ENCODE measurements at regions not wholly inside any gene's neighbourhood (a gene's known extent, or its start where the extent isn't known, plus 50 kb on each side); places are given as distances from the start of the nearest gene placed in this dataset.

DNA sequence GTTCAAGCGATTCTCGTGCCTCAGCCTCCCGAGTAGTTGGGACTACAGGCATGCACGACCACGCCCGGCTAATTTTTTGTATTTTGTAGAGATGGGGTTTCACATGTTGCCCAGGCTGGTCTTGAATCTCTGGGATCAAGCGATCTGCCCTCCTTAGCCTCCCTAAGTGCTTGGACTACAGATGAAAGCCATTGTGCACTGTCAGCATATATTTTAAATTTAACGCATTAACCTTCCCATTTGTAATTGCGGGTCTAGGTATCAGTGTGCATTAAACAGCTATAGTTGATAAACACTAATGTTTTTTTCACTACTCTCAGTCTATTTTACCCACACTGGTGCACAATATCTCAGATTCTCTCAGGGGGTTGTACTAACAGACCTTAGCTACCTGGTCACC, 1930.8 kb downstream of the C4orf33 start:
- ATAC-seq (no peak), DNase-seq (no peak)
- Mint-ChIP-seq H3K27me3 (no peaks in the 10 kb centered on the region), H3K27ac (no peak overlapping the region), H3K4me1 (no peaks in the 10 kb centered on the region), H3K36me3 (ENCODE audit: low read depth) (no peaks in the 10 kb centered on the region), H3K9me3 (ENCODE audit: low read depth) (peaks cover 3% of the 10 kb centered on the region), H3K4me3 (no peak overlapping the region)
- ChIA-PET POLR2A (no interaction called here), CTCF (interaction anchor here (0.6 kb wide), 1 partner anchor 488 kb away, joined by 3 read pairs; no protein-coding TSS in a partner anchor)
- intact Hi-C loops (cut with DNase I, micrococcal nuclease), result no loop called here

DNA sequence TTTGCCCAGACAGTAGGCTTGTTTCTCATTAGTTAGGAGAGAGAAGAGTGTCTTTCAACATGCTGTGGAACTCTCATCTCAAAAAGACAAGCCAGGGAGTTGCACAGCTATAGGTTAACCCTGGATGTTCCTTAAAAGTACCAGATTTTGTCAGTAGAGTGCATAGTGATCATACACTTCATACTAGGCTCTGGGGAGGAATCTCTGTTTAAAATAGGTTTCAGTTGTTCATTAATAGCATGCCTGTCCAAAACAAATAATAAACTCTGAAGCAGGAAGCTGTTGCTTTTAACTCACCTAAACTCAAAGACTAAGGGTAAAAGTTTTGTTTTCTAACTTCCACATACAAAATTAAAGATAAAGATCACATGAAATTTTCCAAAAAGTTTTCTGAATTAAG, 1948.4 kb downstream of the C4orf33 start:
- Mint-ChIP-seq H3K27me3 (no peaks in the 10 kb centered on the region), H3K36me3 (ENCODE audit: low read depth) (no peaks in the 10 kb centered on the region), H3K27ac (no peak overlapping the region), H3K4me3 (no peak overlapping the region), H3K4me1 (no peaks in the 10 kb centered on the region), H3K9me3 (ENCODE audit: low read depth) (no peaks in the 10 kb centered on the region)
- intact Hi-C loops (cut with DNase I, micrococcal nuclease), result no loop called here
- CTCF ChIA-PET, result no interaction called here
- POLR2A ChIA-PET, result no interaction called here
- ATAC-seq (no peak), DNase-seq (no peak)

DNA sequence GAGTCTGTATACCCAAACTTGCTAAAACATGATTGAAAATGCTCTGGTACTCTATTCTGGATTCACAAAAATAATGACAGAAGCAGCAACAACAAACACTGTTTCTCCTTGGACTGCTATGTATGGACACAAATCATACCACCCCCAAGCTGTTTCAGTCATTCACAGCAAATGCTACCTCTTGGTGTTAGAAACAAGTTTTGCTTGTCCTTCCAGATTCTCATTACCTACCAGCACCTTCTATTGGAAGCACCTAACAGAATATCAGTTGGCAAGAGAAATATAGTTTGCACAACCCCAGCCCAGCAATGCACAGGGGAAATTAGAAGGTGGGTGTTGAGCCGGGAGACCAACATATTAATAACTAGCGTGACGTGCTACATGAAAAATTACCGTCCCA, 1950.9 kb downstream of the C4orf33 start:
- Mint-ChIP-seq H3K36me3 (ENCODE audit: low read depth) (no peaks in the 10 kb centered on the region), H3K27me3 (no peaks in the 10 kb centered on the region), H3K9me3 (ENCODE audit: low read depth) (no peaks in the 10 kb centered on the region), H3K4me3 (no peak overlapping the region), H3K27ac (no peak overlapping the region), H3K4me1 (no peaks in the 10 kb centered on the region)
- ATAC-seq (no peak), DNase-seq (no peak)
- ChIA-PET CTCF (no interaction called here), POLR2A (no interaction called here)
- intact Hi-C loops (cut with DNase I, micrococcal nuclease), result no loop called here

DNA sequence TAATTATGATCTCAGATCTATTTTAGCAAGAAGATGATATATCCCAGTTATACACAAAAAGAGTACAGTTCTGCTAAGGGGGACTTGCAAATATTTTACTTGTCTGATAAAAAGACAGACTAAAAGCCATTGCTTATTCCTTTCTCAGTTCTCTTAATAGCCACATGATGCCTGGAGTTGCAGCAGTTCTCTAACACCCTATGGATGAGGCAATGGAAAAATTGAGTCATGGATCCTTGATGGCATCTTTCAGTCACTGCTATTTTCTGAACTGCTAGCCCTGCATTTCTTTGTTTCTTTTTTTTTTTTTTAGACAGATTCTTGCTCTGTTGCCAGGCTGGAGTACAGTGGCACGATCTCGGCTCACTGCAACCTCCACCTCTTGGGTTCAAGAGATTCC, 1956.7 kb downstream of the C4orf33 start:
- Mint-ChIP-seq H3K27ac (no peak overlapping the region), H3K36me3 (ENCODE audit: low read depth) (no peaks in the 10 kb centered on the region), H3K4me3 (no peak overlapping the region), H3K9me3 (ENCODE audit: low read depth) (no peaks in the 10 kb centered on the region), H3K4me1 (no peaks in the 10 kb centered on the region), H3K27me3 (no peaks in the 10 kb centered on the region)
- ChIA-PET CTCF (no interaction called here), POLR2A (no interaction called here)
- intact Hi-C loops (cut with DNase I, micrococcal nuclease), result no loop called here
- no peak for DNase-seq
- no peak for ATAC-seq

DNA sequence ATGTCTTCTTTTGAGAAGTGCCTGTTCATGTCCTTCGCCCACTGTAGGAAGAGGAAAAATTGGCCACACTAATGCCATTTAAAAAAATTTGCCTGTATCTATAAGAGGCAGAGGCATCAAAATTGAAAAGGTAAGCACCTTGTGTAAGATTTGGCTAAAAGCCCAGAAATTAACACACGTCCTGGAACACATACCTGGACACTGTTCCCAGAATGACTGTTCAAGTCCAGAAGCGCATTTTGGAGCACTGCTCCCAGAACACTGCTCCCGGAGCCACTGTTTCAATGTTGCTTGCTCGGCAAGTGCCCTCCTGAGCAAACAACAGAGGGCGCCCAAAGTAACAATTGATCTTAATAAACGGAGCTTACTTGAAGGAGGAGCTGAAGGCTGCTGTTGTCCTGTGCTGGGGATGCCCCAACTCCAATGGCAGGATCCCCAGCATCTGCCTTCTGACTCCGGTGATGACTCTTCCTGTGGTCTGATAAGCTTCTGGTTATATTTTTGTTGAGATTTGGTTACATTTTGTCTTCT, 1958.6 kb downstream of the C4orf33 start:
- Mint-ChIP-seq H3K4me3 (no peak overlapping the region), H3K9me3 (ENCODE audit: low read depth) (no peaks in the 10 kb centered on the region), H3K36me3 (ENCODE audit: low read depth) (no peaks in the 10 kb centered on the region), H3K27ac (no peak overlapping the region), H3K4me1 (no peaks in the 10 kb centered on the region), H3K27me3 (no peaks in the 10 kb centered on the region)
- ChIA-PET POLR2A (no interaction called here), CTCF (interaction anchor here (0.6 kb wide), 1 partner anchor 1590 kb away, joined by 3 read pairs; no protein-coding TSS in a partner anchor)
- DNase-seq (no peak), ATAC-seq (no peak)
- intact Hi-C loops (cut with DNase I, micrococcal nuclease), result no loop called here

DNA sequence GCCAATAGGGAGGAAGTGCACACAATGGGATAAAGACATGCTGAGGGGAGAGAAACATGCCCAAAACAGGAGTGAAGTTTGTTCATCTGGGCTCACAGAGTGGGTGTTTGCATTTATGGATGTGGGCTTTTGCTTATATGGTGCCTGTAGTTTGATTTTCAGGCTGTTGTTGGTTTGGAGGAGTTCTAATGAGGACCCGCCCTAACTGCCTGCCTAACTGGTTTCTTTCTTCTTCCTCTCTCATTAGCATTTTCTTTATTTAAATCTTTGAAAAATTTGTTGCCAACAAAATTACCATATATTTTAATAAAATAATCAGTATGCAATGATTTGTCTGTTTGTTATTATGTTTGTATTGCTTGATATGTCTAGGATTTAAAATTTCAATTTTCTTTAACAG, 1965.8 kb downstream of the C4orf33 start:
- Mint-ChIP-seq H3K4me1 (no peaks in the 10 kb centered on the region), H3K36me3 (ENCODE audit: low read depth) (no peaks in the 10 kb centered on the region), H3K27ac (no peak overlapping the region), H3K4me3 (no peak overlapping the region), H3K9me3 (ENCODE audit: low read depth) (peaks cover 10% of the 10 kb centered on the region), H3K27me3 (no peaks in the 10 kb centered on the region)
- CTCF ChIA-PET, result no interaction called here
- no peak for ATAC-seq
- no peak for DNase-seq
- POLR2A ChIA-PET, result no interaction called here
- intact Hi-C loops (cut with DNase I, micrococcal nuclease), result no loop called here

DNA sequence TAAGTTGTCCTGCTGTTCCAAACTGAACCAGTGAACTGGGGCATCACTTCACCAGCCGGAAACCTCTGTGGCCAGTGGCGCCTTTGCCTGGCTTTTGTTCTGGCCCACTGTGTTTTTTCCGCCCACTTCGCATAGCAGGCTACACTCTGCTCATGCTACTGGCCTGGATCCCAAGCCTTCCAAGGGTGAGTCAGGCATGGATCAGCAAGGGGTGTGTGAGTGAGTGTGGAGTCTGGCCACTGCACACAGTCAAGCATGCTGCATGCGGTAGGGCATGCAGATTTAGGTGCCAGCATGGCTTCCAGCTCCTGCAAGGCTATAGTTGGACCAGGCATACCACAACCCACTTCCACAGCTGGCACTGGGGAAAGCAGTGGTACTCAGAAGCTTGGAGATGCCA, 1967.9 kb downstream of the C4orf33 start:
- Mint-ChIP-seq H3K9me3 (ENCODE audit: low read depth) (peaks cover 10% of the 10 kb centered on the region), H3K4me1 (no peaks in the 10 kb centered on the region), H3K27me3 (no peaks in the 10 kb centered on the region), H3K27ac (no peak overlapping the region), H3K36me3 (ENCODE audit: low read depth) (no peaks in the 10 kb centered on the region), H3K4me3 (no peak overlapping the region)
- CTCF ChIA-PET, result no interaction called here
- ATAC-seq (no peak), DNase-seq (no peak)
- intact Hi-C loops (cut with DNase I, micrococcal nuclease), result no loop called here
- POLR2A ChIA-PET, result no interaction called here

DNA sequence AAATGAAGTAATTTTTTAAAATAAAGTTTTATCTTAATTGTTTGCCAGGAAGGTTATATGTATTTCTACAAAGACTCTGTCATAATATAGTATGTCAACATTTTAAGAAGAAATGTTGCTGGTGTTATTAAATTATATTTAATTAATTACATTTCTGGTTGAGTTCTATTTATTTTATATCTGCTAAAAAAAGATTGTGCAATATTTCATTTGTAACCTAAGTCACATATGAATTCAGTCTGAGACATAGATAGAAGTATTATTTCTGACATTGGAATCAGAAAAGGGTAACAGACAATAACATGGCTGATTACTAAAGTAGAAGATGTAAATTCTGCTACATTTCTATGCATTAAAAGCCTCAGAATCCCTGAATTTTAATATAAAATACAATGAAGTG, 1985.1 kb downstream of the C4orf33 start:
- Mint-ChIP-seq H3K27me3 (no peaks in the 10 kb centered on the region), H3K4me1 (no peaks in the 10 kb centered on the region), H3K9me3 (ENCODE audit: low read depth) (no peaks in the 10 kb centered on the region), H3K4me3 (no peak overlapping the region), H3K27ac (no peak overlapping the region), H3K36me3 (ENCODE audit: low read depth) (no peaks in the 10 kb centered on the region)
- POLR2A ChIA-PET, result no interaction called here
- ATAC-seq, result no peak
- DNase-seq, result no peak
- CTCF ChIA-PET, result no interaction called here
- intact Hi-C loops (cut with DNase I, micrococcal nuclease), result no loop called here

DNA sequence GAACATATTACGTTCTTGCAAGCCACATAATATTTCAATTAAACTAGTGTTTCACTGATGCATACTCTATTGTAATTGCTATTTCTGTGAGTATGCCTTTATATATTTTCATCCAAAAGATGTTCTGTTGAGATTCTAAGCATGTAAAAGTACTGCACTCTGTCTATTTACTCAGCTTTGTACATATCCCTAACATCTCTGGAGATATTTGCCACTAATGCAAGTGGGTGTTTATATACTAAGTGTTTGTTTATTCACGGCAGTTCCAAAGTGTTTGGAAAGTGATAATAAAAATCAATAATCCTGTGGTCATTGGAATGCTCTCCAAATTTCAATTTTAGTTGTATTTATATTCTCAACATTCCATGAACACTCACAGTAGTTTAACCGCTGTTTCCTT, 1989.0 kb downstream of the C4orf33 start:
- ATAC-seq (no peak), DNase-seq (no peak)
- Mint-ChIP-seq H3K27ac (no peak overlapping the region), H3K9me3 (ENCODE audit: low read depth) (no peaks in the 10 kb centered on the region), H3K36me3 (ENCODE audit: low read depth) (no peaks in the 10 kb centered on the region), H3K27me3 (no peaks in the 10 kb centered on the region), H3K4me1 (no peaks in the 10 kb centered on the region), H3K4me3 (no peak overlapping the region)
- intact Hi-C loops (cut with DNase I, micrococcal nuclease), result no loop called here
- CTCF ChIA-PET, result no interaction called here
- POLR2A ChIA-PET, result no interaction called here

DNA sequence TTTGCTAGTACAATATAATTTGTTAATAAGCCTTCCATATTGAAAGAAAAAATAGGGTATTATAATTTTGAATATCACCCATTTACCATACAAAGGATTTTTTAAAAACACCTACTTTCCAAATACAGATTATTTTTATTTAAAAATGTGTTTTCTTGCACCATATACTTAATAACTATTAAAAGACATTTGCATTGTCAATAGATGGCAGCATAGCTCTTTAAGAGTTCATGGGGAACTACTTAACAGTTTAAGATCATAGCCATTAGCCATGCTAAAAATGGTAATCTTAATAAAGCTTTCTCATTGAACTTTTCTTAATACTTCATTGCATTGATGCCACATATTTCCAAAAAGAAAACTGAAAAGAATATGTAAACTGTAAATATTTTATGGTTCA, 1995.9 kb downstream of the C4orf33 start:
- H3K4me3 Mint-ChIP-seq, result no peak overlapping the region
- intact Hi-C loops (cut with DNase I, micrococcal nuclease), result loop anchor here in 1 of 2 experiments (5.0 kb wide), 1 partner anchor 1550 kb away; no protein-coding TSS in a partner anchor
- no peaks in the 10 kb centered on the region for H3K4me1 Mint-ChIP-seq
- H3K27me3 Mint-ChIP-seq, result no peaks in the 10 kb centered on the region
- ChIA-PET POLR2A (no interaction called here), CTCF (no interaction called here)
- ATAC-seq, result no peak
- no peak overlapping the region for H3K27ac Mint-ChIP-seq
- H3K9me3 Mint-ChIP-seq (ENCODE audit: low read depth), result no peaks in the 10 kb centered on the region
- no peaks in the 10 kb centered on the region for H3K36me3 Mint-ChIP-seq (ENCODE audit: low read depth)
- no peak for DNase-seq

DNA sequence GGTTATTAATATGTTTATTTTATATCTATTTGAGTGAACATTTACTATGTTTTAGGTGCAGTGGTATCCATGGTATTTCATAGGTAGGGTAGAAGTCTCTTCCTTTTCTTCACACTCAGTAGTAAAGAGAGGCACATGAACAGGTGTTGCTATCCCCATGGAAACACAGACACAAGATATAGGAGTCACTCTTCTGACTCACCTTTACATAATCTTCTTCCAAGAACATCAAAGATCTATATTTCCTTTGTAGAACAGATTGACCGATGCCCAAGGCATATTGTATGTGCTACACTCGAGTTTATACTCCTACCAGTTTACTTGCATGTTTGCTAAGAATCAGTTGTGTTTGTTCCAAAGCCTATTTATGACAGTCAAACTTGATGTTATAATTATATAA, 1997.4 kb downstream of the C4orf33 start:
- CTCF ChIA-PET, result no interaction called here
- POLR2A ChIA-PET, result no interaction called here
- Mint-ChIP-seq H3K4me3 (no peak overlapping the region), H3K36me3 (ENCODE audit: low read depth) (no peaks in the 10 kb centered on the region), H3K27ac (no peak overlapping the region), H3K9me3 (ENCODE audit: low read depth) (no peaks in the 10 kb centered on the region), H3K4me1 (no peaks in the 10 kb centered on the region), H3K27me3 (no peaks in the 10 kb centered on the region)
- intact Hi-C loops (cut with DNase I, micrococcal nuclease), result loop anchor here in 1 of 2 experiments (5.0 kb wide), 1 partner anchor 1549 kb away; no protein-coding TSS in a partner anchor
- ATAC-seq, result no peak
- DNase-seq, result no peak

DNA sequence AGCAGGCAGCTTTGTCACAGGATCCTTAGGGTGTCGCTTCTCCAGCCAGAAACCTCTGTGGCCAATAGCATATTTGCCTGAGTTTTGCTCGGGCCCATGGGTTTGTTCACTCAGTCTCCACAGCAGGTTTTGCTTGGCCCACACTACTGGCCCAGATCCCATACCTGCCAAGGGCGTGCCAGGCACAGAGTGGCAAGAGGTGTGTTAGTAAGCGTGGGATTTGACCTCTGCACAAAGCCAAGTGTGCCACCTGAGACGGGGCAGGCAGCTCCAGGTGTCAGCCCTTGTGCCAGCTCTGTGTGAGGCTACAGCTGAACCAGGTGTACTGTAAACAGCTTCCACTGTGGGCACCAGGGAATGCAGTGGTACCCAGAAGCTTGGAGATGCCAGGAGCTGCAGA, 2003.0 kb downstream of the C4orf33 start:
- Mint-ChIP-seq H3K4me1 (no peaks in the 10 kb centered on the region), H3K27ac (no peak overlapping the region), H3K4me3 (no peak overlapping the region), H3K27me3 (no peaks in the 10 kb centered on the region), H3K36me3 (ENCODE audit: low read depth) (no peaks in the 10 kb centered on the region), H3K9me3 (ENCODE audit: low read depth) (peaks cover 5% of the 10 kb centered on the region)
- CTCF ChIA-PET, result no interaction called here
- ATAC-seq, result no peak
- intact Hi-C loops (cut with DNase I, micrococcal nuclease), result no loop called here
- DNase-seq, result no peak
- POLR2A ChIA-PET, result no interaction called here

DNA sequence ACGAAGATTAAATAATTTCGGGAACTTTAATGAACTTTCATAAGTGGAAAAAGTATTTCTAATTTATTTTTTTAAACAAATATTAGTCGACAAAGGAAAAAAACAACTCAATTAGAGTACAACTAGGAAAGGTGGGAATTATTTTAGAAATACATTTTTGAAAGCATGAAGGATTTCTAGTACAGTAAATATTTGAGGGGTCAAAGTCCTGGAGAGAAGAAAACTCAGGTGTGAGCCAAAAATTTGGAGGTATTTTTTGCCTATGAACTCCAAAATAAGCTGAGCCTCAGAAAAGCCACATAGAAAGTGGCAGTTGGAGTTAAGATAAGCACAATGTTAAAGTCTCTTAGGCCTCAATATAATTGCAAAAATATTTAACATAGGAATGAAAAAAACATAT, 2017.3 kb downstream of the C4orf33 start:
- intact Hi-C loops (cut with DNase I, micrococcal nuclease), result no loop called here
- Mint-ChIP-seq H3K4me3 (no peak overlapping the region), H3K9me3 (ENCODE audit: low read depth) (no peaks in the 10 kb centered on the region), H3K36me3 (ENCODE audit: low read depth) (no peaks in the 10 kb centered on the region), H3K4me1 (no peaks in the 10 kb centered on the region), H3K27me3 (no peaks in the 10 kb centered on the region), H3K27ac (no peak overlapping the region)
- POLR2A ChIA-PET, result no interaction called here
- ATAC-seq (no peak), DNase-seq (no peak)
- CTCF ChIA-PET, result no interaction called here
